Coronary artery (tissue), 2 donors: ENCODE measurements at regions not wholly inside any gene's neighbourhood (a gene's known extent, or its start where the extent isn't known, plus 50 kb on each side); places are given as distances from the start of the nearest gene placed in this dataset.
A peak's percentile ranks its signal among the peaks of the same experiment; 100 is the strongest.

Experiments used
- DNase-seq: peaks from one replicate; pipeline ENCODE4 v3.0.0-alpha.2; 2017; ENCODE audit warnings: low spot score
- H3K27ac ChIP-seq, 2 donors: fragments of 200-600 bp; sonication (generic); one replicate each; pipeline ENCODE4 v1.5.1; 2016 to 2019
- H3K4me3 ChIP-seq: fragments of 200-600 bp; sonication (generic); 2 replicates; pipeline ENCODE4 v1.5.1; 2016; ENCODE audit warnings: mild to moderate bottlenecking, moderate library complexity
- TF ChIP-seq, protein P1 (sequence below): fragments of 200-600 bp; sonication (generic); IDR thresholded peaks from one replicate; pipeline ENCODE4 v1.5.1; 2019; ENCODE audit warnings: antibody characterized with exemption

DNA sequence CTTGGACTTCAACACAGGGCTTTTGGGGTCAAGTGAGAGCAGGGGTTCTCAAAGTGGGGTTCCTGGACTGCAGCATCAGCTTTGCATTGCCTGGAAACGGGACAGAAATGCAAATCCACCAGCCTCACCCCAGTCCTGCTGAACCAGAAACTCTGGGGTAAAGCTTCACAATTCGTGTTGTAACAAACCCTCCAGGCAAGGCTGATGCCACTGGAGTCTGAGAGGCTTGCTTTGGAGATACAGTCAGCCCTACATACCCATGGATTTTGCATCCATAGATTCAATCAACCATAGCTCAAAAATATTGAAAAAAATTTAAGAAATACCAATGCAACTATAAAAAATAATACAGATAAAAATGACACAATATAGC is 160.4 kb upstream of the ECI2 start:
- no peak for DNase-seq
- TF ChIP-seq, protein P1, sequence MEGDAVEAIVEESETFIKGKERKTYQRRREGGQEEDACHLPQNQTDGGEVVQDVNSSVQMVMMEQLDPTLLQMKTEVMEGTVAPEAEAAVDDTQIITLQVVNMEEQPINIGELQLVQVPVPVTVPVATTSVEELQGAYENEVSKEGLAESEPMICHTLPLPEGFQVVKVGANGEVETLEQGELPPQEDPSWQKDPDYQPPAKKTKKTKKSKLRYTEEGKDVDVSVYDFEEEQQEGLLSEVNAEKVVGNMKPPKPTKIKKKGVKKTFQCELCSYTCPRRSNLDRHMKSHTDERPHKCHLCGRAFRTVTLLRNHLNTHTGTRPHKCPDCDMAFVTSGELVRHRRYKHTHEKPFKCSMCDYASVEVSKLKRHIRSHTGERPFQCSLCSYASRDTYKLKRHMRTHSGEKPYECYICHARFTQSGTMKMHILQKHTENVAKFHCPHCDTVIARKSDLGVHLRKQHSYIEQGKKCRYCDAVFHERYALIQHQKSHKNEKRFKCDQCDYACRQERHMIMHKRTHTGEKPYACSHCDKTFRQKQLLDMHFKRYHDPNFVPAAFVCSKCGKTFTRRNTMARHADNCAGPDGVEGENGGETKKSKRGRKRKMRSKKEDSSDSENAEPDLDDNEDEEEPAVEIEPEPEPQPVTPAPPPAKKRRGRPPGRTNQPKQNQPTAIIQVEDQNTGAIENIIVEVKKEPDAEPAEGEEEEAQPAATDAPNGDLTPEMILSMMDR: no peak
- Histone ChIP-seq H3K27ac (no peak overlapping the region), H3K4me3 (no peak overlapping the region)

DNA sequence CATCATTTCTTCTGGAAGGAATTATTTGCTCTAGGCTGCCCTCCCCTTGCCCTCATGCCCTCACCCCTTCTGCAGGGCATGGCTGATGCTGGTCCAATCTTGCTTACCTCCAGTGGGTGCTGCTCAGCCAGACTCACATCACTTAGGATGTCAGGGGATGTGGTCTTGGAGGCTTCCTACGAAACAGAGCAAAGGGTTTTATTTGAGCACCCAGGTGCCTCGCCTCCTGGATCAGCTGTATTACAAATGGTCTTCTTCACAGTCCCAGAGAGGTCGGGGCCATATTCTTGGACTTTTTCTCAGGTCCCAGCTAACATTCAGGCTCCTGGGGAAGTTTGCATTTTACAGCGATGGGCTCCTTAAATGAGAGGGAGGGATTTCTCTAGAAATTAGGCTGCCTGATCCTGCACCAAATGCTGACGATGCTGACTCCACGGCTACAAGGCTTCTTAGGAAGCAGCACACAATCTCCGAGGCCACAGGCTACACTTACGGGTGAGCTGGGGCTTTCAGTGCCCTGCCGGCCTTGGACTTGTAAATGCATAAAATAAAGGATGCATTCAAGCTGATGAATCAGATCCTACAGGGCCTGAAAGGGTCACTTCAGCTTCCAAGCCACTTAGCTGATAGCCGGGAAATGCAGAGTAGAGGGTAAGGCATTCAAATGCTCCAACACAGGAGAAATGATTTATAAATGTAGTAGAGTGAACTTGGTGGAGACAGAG is 159.8 kb upstream of the ECI2 start:
- TF ChIP-seq, protein P1: no peak
- DNase-seq: no peak
- Histone ChIP-seq H3K27ac (no peak overlapping the region), H3K4me3 (no peak overlapping the region)

- peak; percentile 47 for DNase-seq
- H3K27ac ChIP-seq: no peak overlapping the region
- TF ChIP-seq, protein P1: no peak
- no peak overlapping the region for H3K4me3 ChIP-seq
Observed at GRCh38 chr6:4294636-4295035, 159.3 kb upstream of the ECI2 start.

DNA sequence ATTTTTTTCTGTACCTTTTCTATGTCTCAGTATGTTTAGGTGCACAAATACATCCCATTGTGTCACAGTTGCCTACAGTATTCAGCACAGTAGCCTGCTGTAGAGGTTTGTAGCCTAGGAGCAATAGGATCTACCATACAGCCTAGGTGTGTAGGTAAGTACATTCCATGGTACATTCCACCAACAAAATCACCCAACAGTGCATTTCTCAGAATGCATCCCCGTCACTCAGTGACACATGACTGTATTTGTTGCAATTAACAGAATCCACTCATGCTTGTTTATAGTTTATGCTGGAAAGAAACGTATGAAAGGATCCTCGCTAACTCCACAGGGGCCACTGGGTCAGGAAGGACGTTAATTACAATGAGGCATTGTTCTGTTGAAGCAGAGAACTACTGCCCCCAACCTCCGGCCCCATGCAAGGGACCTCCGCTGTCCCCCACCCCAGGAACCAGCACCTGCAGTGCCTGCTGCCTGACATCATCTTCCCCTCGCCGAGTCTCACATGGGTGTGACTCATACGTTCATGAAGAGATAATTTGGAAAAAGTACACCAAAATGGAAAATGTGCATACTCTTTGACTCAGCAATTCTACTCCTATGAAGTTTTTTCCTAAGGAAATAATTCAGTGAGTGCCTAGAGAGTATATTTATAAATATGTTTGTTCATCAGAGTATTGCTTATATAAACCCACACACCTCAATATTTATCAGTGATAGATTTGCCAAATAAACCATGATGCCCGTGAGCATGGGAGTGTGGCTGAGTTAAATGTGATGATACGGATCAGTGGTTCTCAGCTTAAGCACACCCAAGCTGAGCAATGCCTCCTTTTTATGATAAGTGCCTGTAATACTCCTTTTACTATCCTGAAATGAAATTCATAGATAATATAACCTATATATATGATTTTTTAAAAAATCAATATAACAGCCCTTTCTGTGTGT is 156.4 kb upstream of the ECI2 start:
- H3K4me3 ChIP-seq: no peak overlapping the region
- no peak for DNase-seq

GRCh38 chr6:4289770-4290320 is 154.5 kb upstream of the ECI2 start:
- Histone ChIP-seq H3K4me3 (no peak overlapping the region), H3K27ac (no peak overlapping the region)
- no peak for DNase-seq
- TF ChIP-seq, protein P1: no peak

More for the DNA sequence above, 156.4 kb upstream of the ECI2 start:
- TF ChIP-seq, protein P1: no peak
- H3K27ac ChIP-seq: no peak overlapping the region

- no peak for DNase-seq
- TF ChIP-seq, protein P1: no peak
- no peak overlapping the region for H3K27ac ChIP-seq
- no peak overlapping the region for H3K4me3 ChIP-seq
Observed at GRCh38 chr6:4287811-4288244, 152.5 kb upstream of the ECI2 start.
